Endothelial cell of umbilical vein (primary cell): ENCODE measurements at regions not wholly inside any gene's neighbourhood (a gene's known extent, or its start where the extent isn't known, plus 50 kb on each side); places are given as distances from the start of the nearest gene placed in this dataset.

Experiments
- EZH2 ChIP-seq: IDR thresholded peaks from 2 replicates; pipeline ENCODE4 v1.6.1; 2012; ENCODE audit warnings: borderline replicate concordance, low read depth, mild to moderate bottlenecking, moderate library complexity, low read length, inconsistent platforms; ENCODE audit not compliant: severe bottlenecking
- FOS ChIP-seq: IDR thresholded peaks from 2 replicates; pipeline ENCODE4 v1.6.1; 2011; ENCODE audit warnings: mild to moderate bottlenecking, low read length, moderate library complexity, borderline replicate concordance; ENCODE audit not compliant: insufficient read depth
- MAX ChIP-seq: IDR thresholded peaks from 2 replicates; pipeline ENCODE4 v1.6.1; 2011; ENCODE audit not compliant: insufficient read depth, insufficient read length
- MYC ChIP-seq: IDR thresholded peaks from one replicate; pipeline ENCODE4 v1.6.1; 2011; ENCODE audit warnings: mild to moderate bottlenecking, low read depth, low read length
- POLR2A ChIP-seq: IDR thresholded peaks from 2 replicates; pipeline ENCODE4 v1.6.1; 2012; ENCODE audit warnings: low read depth, mild to moderate bottlenecking, control low read depth, low read length
- POLR2AphosphoS5 ChIP-seq: IDR thresholded peaks from 2 replicates; pipeline ENCODE4 v1.6.1; 2012; ENCODE audit warnings: low read depth, mild to moderate bottlenecking, control low read depth, low read length, moderate library complexity; ENCODE audit not compliant: insufficient read depth
- TF ChIP-seq, protein P1 (sequence below), 2 donors: IDR thresholded peaks; 1 replicate in 1 of 2; 2 replicates in 1 of 2; pipeline ENCODE4 v1.5.1; 2011; ENCODE audit warnings: low read length in 2 of 2, mild to moderate bottlenecking in 2 of 2, moderate library complexity in 2 of 2, control low read depth in 1 of 2, inconsistent platforms in 1 of 2, low read depth in 1 of 2; ENCODE audit not compliant: insufficient read depth in 1 of 2; ENCODE audit errors: extremely low read depth in 1 of 2

DNA sequence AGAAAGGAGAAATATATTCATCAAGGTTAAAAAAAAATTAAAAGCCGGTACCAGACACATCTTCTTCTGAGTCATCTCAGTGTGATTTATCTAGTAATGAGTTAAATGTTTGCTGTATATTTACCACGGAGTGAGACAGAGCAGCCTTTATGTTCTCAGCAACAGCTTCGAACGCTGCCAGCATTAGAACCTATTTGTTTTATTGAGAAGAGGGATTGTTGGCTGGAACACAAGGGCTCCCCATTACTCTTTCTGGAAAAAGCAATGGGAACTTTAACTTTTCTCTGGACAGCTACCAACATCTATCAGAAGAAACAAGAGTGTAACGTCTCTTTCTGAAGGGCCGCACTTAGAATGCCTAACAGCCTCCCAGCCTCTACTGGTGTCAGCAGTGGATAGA is 105.3 kb upstream of the TAB2 start:
- TF ChIP-seq, protein P1, sequence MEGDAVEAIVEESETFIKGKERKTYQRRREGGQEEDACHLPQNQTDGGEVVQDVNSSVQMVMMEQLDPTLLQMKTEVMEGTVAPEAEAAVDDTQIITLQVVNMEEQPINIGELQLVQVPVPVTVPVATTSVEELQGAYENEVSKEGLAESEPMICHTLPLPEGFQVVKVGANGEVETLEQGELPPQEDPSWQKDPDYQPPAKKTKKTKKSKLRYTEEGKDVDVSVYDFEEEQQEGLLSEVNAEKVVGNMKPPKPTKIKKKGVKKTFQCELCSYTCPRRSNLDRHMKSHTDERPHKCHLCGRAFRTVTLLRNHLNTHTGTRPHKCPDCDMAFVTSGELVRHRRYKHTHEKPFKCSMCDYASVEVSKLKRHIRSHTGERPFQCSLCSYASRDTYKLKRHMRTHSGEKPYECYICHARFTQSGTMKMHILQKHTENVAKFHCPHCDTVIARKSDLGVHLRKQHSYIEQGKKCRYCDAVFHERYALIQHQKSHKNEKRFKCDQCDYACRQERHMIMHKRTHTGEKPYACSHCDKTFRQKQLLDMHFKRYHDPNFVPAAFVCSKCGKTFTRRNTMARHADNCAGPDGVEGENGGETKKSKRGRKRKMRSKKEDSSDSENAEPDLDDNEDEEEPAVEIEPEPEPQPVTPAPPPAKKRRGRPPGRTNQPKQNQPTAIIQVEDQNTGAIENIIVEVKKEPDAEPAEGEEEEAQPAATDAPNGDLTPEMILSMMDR (IDR thresholded peaks at IDR 0.05; ENCODE audit: extremely low read depth in 1 of 2, insufficient read depth in 1 of 2, low read depth in 1 of 2, low read length in 2 of 2) = no peak
- TF ChIP-seq POLR2A (no peak), EZH2 (no peak), MYC (no peak), MAX (no peak), FOS (no peak), POLR2AphosphoS5 (no peak)
